Transverse colon (tissue), 4 donors: ENCODE measurements at regions not wholly inside any gene's neighbourhood (a gene's known extent, or its start where the extent isn't known, plus 50 kb on each side); places are given as distances from the start of the nearest gene placed in this dataset.

Experiments used
- DNase-seq: peaks from one replicate; pipeline ENCODE4 v3.0.0-alpha.2; 2019
- H3K27ac ChIP-seq, 4 donors: fragments of 200-600 bp; sonication (generic); 2 replicates each; pipeline ENCODE4 v1.5.1; 2016 to 2018; ENCODE audit warnings: inconsistent platforms in 4 of 4
- H3K27me3 ChIP-seq: fragments of 200-600 bp; sonication (generic); 2 replicates; pipeline ENCODE4 v1.5.1; 2017; ENCODE audit warnings: inconsistent platforms
- H3K36me3 ChIP-seq, 4 donors: fragments of 200-600 bp; sonication (generic); 2 replicates each; pipeline ENCODE4 v1.5.1; 2017 to 2019; ENCODE audit warnings: inconsistent platforms in 4 of 4
- H3K4me1 ChIP-seq, 4 donors: fragments of 200-600 bp; sonication (generic); 2 replicates each; pipeline ENCODE4 v1.5.1; 2017 to 2020; ENCODE audit warnings: inconsistent platforms in 4 of 4
- H3K4me3 ChIP-seq, 4 donors: fragments of 200-600 bp; sonication (generic); 1 replicate in 1 of 4; 2 replicates in 3 of 4; pipeline versions ENCODE4 v1.5.1 to v1.6.1; 2017 to 2019; ENCODE audit warnings: inconsistent platforms in 4 of 4
- H3K9me3 ChIP-seq, 2 donors: fragments of 200-600 bp; sonication (generic); 2 replicates each; pipeline ENCODE4 v1.5.1; 2017 to 2019; ENCODE audit warnings: inconsistent platforms in 2 of 2
- CTCF ChIP-seq, 5 experiments: fragments of 200-600 bp in 3 of 5; fragments of 450-650 bp in 2 of 5; sonication (generic) in 3 of 5; IDR thresholded peaks; 1 replicate in 2 of 5; 2 replicates in 3 of 5; pipeline ENCODE4 v1.5.1; 2016 to 2017; ENCODE audit warnings: antibody characterized with exemption in 5 of 5, inconsistent platforms in 3 of 5, mild to moderate bottlenecking in 2 of 5, moderate library complexity in 1 of 5
- EP300 ChIP-seq: sonication (generic); formaldehyde crosslinking; IDR thresholded peaks from one replicate; pipeline ENCODE4 v1.6.1; 2017; ENCODE audit warnings: antibody characterized with exemption, low read depth
- POLR2A ChIP-seq: fragments of 450-650 bp; IDR thresholded peaks from one replicate; pipeline ENCODE4 v1.6.1; 2016; ENCODE audit warnings: antibody characterized with exemption, mild to moderate bottlenecking, moderate library complexity
- POLR2AphosphoS5 ChIP-seq, 3 donors: sonication (generic); formaldehyde crosslinking; IDR thresholded peaks; one replicate each; pipeline ENCODE4 v1.6.1; 2016; ENCODE audit warnings: antibody characterized with exemption in 3 of 3
- WGBS, 2 donors: methylation state at CpG; one replicate each; pipeline ENCODE4 v1.1.5; 2018; ENCODE audit warnings: low coverage in 1 of 2; 5-methylcytosine and 5-hydroxymethylcytosine counted together
- in situ Hi-C, 4 donors: fragments of 200-750 bp; cut with MboI; loops; one replicate each; pipeline versions ENCODE4 v1.15.0 to v1.15.1; 2017; ENCODE audit warnings: low sequenced_read_pairs in 3 of 4, low pct_ligation_motif_present in 1 of 4, low pct_unique_long_range_greater_than_20kb in 1 of 4
- intact Hi-C: fragments of 100-400 bp; cut with DNase I; formaldehyde crosslinking; loops from one replicate; pipeline ENCODE4 v1.15.1; 2023; ENCODE audit warnings: low total_unique reads

GRCh38 chr21:35782667-35783066 lies 277.7 kb downstream of the SETD4 start:
- TF ChIP-seq EP300 (no peak), CTCF (IDR thresholded peaks at IDR 0.05) (no peak), POLR2A (no peak), POLR2AphosphoS5 (IDR thresholded peaks at IDR 0.05) (no peak)
- DNase-seq: no peak
- in situ Hi-C loops: no loop called here
- Histone ChIP-seq H3K27ac (no peak overlapping the region), H3K27me3 (peaks cover 5% of the 10 kb centered on the region), H3K4me3 (no peak overlapping the region), H3K36me3 (no peaks in the 10 kb centered on the region), H3K9me3 (no peaks in the 10 kb centered on the region), H3K4me1 (no peaks in the 10 kb centered on the region)
- intact Hi-C loops: no loop called here

- WGBS, 2 donors: 67 to 87% methylated on average over 4 of the region's 4 CpGs
Measured at GRCh38 chr21:35780983-35781382, 279.3 kb downstream of the SETD4 start.

GRCh38 chr21:35779690-35780570 lies 280.4 kb downstream of the SETD4 start:
- in situ Hi-C loops (no loop called here), intact Hi-C loops (no loop called here)
- Histone ChIP-seq H3K9me3 (no peaks in the 10 kb centered on the region), H3K27ac (no peak overlapping the region), H3K4me3 (no peak overlapping the region), H3K4me1 (no peaks in the 10 kb centered on the region), H3K27me3 (no peaks in the 10 kb centered on the region), H3K36me3 (no peaks in the 10 kb centered on the region)
- WGBS, 2 donors: 55 to 58% methylated on average over 5 to 7 of the region's 7 CpGs
- DNase-seq: no peak
- TF ChIP-seq POLR2AphosphoS5 (IDR thresholded peaks at IDR 0.05) (no peak), EP300 (no peak), CTCF (IDR thresholded peaks at IDR 0.05) (no peak), POLR2A (no peak)

More at GRCh38 chr21:35780983-35781382, 279.3 kb downstream of the SETD4 start:
- Histone ChIP-seq H3K4me1 (no peaks in the 10 kb centered on the region), H3K27ac (no peak overlapping the region), H3K36me3 (no peaks in the 10 kb centered on the region), H3K4me3 (no peak overlapping the region), H3K9me3 (no peaks in the 10 kb centered on the region), H3K27me3 (peaks cover 3% of the 10 kb centered on the region)
- no peak for TF ChIP-seq POLR2A
- TF ChIP-seq EP300: no peak
- TF ChIP-seq CTCF (IDR thresholded peaks at IDR 0.05): no peak
- no peak for TF ChIP-seq POLR2AphosphoS5 (IDR thresholded peaks at IDR 0.05)
- no peak for DNase-seq
- in situ Hi-C loops: no loop called here
- intact Hi-C loops: no loop called here

- H3K9me3 ChIP-seq: no peaks in the 10 kb centered on the region
- H3K27ac ChIP-seq: no peak overlapping the region
- in situ Hi-C loops (no loop called here), intact Hi-C loops (no loop called here)
- no peak for TF ChIP-seq POLR2AphosphoS5 (IDR thresholded peaks at IDR 0.05)
- no peak for TF ChIP-seq EP300
- TF ChIP-seq POLR2A: no peak
- TF ChIP-seq CTCF (IDR thresholded peaks at IDR 0.05): no peak
- no peaks in the 10 kb centered on the region for H3K4me1 ChIP-seq
- no peaks in the 10 kb centered on the region for H3K36me3 ChIP-seq
- DNase-seq: no peak
- no peaks in the 10 kb centered on the region for H3K27me3 ChIP-seq
- H3K4me3 ChIP-seq: no peak overlapping the region
- WGBS, 2 donors: 83 to 94% methylated on average over 4 of the region's 4 CpGs
Measured at GRCh38 chr21:35779167-35779566, 281.2 kb downstream of the SETD4 start.
